ENCODE measurements at regions not wholly inside any gene's neighbourhood (a gene's known extent, or its start where the extent isn't known, plus 50 kb on each side); places are given as distances from the start of the nearest gene placed in this dataset.
"Not testable (repeated sequence)": the region's sequence is repeated elsewhere in the genome, so short reads cannot be mapped to it uniquely, and the experiment has no call there.

- FAIRE-seq; H3K4ac ChIP-seq (replicated peaks; ENCODE audit: insufficient read length, low read depth, low read length); H3K79me1 ChIP-seq (ENCODE audit: low read depth, low read length); H3K4me3 ChIP-seq (ENCODE audit: extremely low read depth in 1 of 4, insufficient read depth in 2 of 4, low read depth in 3 of 4, low read length in 4 of 4); DNase-seq (ENCODE audit: low read depth in 1 of 2, low spot score in 2 of 2); POLR2A ChIA-PET (ENCODE audit: partially characterized antibody); H2BK120ac ChIP-seq (replicated peaks; ENCODE audit: low read depth, low read length); H2BK5ac ChIP-seq (ENCODE audit: low read depth, low read length); H3K79me2 ChIP-seq (ENCODE audit: control insufficient read depth in 1 of 2, insufficient read depth in 2 of 2, low read length in 2 of 2); H3K4me2 ChIP-seq (ENCODE audit: insufficient read depth in 1 of 2, low read depth in 2 of 2, low read length in 2 of 2); H3K27me3 ChIP-seq (replicated peaks in 1 of 4; ENCODE audit: control insufficient read depth in 3 of 4, extremely low read depth in 1 of 4, insufficient read depth in 3 of 4, low read length in 3 of 4); H3K23ac ChIP-seq (ENCODE audit: insufficient read length); H3K14ac ChIP-seq (ENCODE audit: insufficient read length); H4K91ac ChIP-seq (replicated peaks; ENCODE audit: insufficient read length, low read length); H2BK20ac ChIP-seq (ENCODE audit: low read length); H2BK12ac ChIP-seq (ENCODE audit: low read depth, low read length); H3K9ac ChIP-seq (replicated peaks in 1 of 4; ENCODE audit: extremely low read depth in 1 of 4, low read depth in 3 of 4, low read length in 3 of 4); H3K36me3 ChIP-seq (ENCODE audit: control insufficient read depth in 2 of 4, insufficient read depth in 4 of 4, low read length in 3 of 4); H4K20me1 ChIP-seq (replicated peaks in 1 of 2; ENCODE audit: control insufficient read depth in 1 of 2, insufficient read depth in 2 of 2, low read length in 2 of 2); H2AK5ac ChIP-seq (ENCODE audit: low read depth, low read length); H2BK15ac ChIP-seq (ENCODE audit: low read length); H3K9me3 ChIP-seq (ENCODE audit: insufficient read depth in 2 of 2, low read depth in 1 of 2, low read length in 1 of 2); H3K23me2 ChIP-seq (ENCODE audit: low read depth, low read length); H2AFZ ChIP-seq (ENCODE audit: low read length); H4K8ac ChIP-seq (ENCODE audit: extremely low read depth, insufficient read depth, low read length); H3K27ac ChIP-seq (ENCODE audit: low read depth, low read length); H3K4me1 ChIP-seq (replicated peaks in 1 of 4; ENCODE audit: control insufficient read depth in 3 of 4, insufficient read depth in 4 of 4, low read length in 3 of 4); H3K56ac ChIP-seq (replicated peaks; ENCODE audit: insufficient read length, low read depth, low read length); H3K18ac ChIP-seq (ENCODE audit: extremely low read depth, low read length); H4K5ac ChIP-seq (ENCODE audit: insufficient read length, low read depth, low read length): not testable (repeated sequence)
- 92% methylated on average over 3 of the region's 4 CpGs; no CpG with 5 or more reads in 1 of the 2 experiments for WGBS, 2 experiments (ENCODE audit: extremely low coverage in 1 of 2, insufficient coverage in 1 of 2, insufficient read length in 1 of 2, insufficient replicate concordance in 2 of 2, low coverage in 1 of 2, low lambda C conversion rate in 2 of 2, missing lambda C conversion rate in 1 of 2)
- CTCF ChIA-PET (ENCODE audit: partially characterized antibody): interaction anchor here (1.4 kb wide), 1 partner anchor 11 kb away, joined by 5 read pairs; no protein-coding TSS in a partner anchor
Observed at GRCh38 chr3:11735111-11735510, 91.4 kb upstream of the VGLL4 start.
